ENCODE measurements at regions not wholly inside any gene's neighbourhood (a gene's known extent, or its start where the extent isn't known, plus 50 kb on each side); places are given as distances from the start of the nearest gene placed in this dataset.

DNA sequence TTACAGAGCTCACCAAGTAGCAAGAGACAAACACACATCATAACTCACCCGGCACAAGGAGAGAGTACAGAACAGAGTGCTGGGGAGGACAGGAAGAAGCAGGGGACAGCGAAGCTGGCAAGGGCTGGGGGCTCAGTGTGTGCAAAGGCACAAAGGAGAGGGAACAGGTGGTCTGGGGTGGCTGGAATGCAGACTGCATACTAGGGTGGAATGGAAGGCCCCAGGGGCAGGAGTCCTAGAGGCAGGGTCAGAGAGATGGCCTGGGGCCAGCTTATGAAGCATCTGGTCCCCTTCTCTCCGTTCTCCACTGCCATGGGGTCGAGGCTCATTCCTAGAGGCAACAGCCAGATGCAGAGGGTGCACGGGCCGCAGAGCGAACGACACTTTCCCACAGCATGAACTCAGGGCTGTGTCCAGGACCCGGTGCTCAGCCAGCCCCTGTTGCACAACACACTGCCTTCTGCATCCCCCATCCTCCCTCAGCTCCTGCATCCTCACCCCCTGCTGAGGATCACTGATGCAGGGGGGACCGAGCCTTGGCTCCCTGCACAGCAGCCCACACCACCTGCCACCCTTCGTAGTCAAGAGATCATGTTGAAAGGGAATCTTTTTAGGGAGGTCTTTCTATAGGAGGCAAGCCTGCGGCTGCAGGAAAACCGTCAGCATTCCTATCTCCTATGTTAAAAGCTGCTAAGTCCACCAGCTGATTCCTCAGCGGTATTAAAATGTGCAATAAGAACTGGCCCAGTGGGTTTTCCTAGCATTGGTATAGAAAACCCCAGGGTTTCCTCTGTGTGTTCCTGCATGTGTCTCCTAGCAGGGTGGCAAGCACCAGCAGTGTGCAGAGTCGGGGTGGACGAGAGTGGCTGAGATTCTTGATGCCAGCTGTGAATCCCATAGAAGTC, 293.5 kb downstream of the UACA start:
- no peak for DNase-seq
- no peaks in the 10 kb centered on the region for H3K36me3 ChIP-seq
- intact Hi-C loops (cut with DNase I; ENCODE audit: low total_unique reads) = no loop called here
- WGBS, 5 donors = 81 to 87% (median 83%) methylated on average over 16 of the region's 16 CpGs
- H3K27me3 ChIP-seq = no peaks in the 10 kb centered on the region
- H3K4me1 ChIP-seq = peaks cover 10 to 28% (median 19%) of the 10 kb centered on the region in 4 donors
- no peak overlapping the region for H3K4me3 ChIP-seq
- no peak overlapping the region for H3K27ac ChIP-seq
- no peak for TF ChIP-seq POLR2A (IDR thresholded peaks at IDR 0.05)
- TF ChIP-seq, protein P1, sequence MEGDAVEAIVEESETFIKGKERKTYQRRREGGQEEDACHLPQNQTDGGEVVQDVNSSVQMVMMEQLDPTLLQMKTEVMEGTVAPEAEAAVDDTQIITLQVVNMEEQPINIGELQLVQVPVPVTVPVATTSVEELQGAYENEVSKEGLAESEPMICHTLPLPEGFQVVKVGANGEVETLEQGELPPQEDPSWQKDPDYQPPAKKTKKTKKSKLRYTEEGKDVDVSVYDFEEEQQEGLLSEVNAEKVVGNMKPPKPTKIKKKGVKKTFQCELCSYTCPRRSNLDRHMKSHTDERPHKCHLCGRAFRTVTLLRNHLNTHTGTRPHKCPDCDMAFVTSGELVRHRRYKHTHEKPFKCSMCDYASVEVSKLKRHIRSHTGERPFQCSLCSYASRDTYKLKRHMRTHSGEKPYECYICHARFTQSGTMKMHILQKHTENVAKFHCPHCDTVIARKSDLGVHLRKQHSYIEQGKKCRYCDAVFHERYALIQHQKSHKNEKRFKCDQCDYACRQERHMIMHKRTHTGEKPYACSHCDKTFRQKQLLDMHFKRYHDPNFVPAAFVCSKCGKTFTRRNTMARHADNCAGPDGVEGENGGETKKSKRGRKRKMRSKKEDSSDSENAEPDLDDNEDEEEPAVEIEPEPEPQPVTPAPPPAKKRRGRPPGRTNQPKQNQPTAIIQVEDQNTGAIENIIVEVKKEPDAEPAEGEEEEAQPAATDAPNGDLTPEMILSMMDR (IDR thresholded peaks at IDR 0.05) = no peak
- TF ChIP-seq EP300 (IDR thresholded peaks at IDR 0.05) = no peak
- no peak for TF ChIP-seq POLR2AphosphoS5 (IDR thresholded peaks at IDR 0.05)
- no peaks in the 10 kb centered on the region for H3K9me3 ChIP-seq

DNA sequence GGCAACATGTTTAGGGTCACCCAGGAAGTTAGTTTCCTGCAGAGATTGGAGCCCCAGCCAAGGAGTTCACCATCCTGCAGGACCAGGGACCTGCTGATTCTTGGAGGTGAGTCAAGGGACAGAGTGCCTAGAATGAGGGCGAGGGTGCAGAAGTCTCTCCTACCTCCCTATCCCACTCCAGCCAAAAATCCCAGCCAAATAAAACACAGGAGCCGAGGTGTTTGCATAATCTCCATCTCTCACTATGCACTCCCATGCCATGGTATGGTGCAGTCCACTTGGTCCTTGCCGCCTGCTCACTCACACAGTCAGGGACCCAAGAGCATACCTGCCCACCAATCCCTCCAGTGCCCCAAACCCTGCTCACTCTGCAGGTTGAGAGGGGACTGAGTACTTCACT, 294.2 kb downstream of the UACA start:
- no peaks in the 10 kb centered on the region for H3K27me3 ChIP-seq
- intact Hi-C loops (cut with DNase I; ENCODE audit: low total_unique reads) = no loop called here
- TF ChIP-seq POLR2AphosphoS5 (IDR thresholded peaks at IDR 0.05) = no peak
- TF ChIP-seq EP300 (IDR thresholded peaks at IDR 0.05) = no peak
- no peak for TF ChIP-seq POLR2A (IDR thresholded peaks at IDR 0.05)
- TF ChIP-seq, protein P1 (IDR thresholded peaks at IDR 0.05) = no peak
- 50 to 74% (median 63%) methylated on average over 3 of the region's 3 CpGs for WGBS, 5 donors
- DNase-seq = no peak
- no peak overlapping the region for H3K4me3 ChIP-seq
- no peaks in the 10 kb centered on the region for H3K9me3 ChIP-seq
- no peak overlapping the region for H3K27ac ChIP-seq
- H3K4me1 ChIP-seq = peaks cover 8 to 21% (median 13%) of the 10 kb centered on the region in 4 donors
- H3K36me3 ChIP-seq = no peaks in the 10 kb centered on the region

DNA sequence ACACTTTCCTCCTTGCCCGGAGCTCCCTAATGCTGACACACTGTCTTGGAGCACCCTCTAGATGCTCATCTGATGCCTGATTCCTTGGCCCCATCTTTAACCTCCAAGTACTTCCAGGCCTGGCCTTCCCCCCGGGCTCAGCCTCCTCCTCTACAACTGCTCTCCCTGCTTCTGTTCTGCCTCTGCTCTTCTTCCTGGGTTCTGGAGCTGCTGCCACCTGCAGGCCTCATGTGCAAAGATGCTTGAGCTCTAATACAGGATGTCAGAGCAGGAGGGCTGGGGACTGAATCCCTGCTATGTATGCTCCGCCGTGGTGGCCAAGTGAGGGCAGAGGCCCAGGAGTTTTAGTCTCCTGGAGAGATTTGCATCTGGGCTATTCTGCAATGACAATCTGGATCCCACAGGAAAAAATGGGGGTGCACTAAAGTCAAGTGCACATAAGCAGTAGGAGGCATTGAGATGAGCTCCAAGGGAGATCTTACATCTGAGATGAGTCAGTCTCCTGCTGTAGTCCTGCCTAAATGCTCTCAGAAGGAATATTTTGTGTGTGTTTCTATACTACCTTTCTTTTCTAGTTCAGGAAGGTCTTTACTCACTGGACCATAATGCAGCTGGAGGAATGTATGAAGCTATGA, 296.3 kb downstream of the UACA start:
- H3K9me3 ChIP-seq = no peaks in the 10 kb centered on the region

DNA sequence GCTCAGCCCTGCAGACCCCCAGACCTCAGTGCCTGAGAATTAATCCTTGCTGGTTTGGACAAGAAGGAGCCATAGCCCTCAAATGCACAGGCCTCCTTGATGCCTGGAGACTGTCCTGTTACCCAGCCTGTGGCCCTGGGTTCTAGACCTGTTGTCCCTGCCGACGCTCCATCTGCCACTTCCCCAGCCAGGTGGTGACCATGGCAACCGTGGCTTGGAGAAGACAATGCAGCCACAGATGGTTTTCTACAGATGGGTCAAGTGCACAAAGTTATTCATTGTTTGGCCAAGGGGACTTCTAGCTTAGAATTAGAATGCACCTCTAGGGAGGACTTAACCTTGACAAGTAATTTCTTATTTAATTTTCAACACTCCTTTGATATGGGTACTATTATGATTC, 297.1 kb downstream of the UACA start:
- Histone ChIP-seq H3K9me3 (no peaks in the 10 kb centered on the region), H3K4me3 (no peak overlapping the region), H3K36me3 (no peaks in the 10 kb centered on the region), H3K27ac (no peak overlapping the region), H3K4me1 (peaks cover 0 to 25% (median 5%) of the 10 kb centered on the region in 4 donors), H3K27me3 (no peaks in the 10 kb centered on the region)
- TF ChIP-seq EP300 (IDR thresholded peaks at IDR 0.05) = no peak
- no peak for TF ChIP-seq POLR2A (IDR thresholded peaks at IDR 0.05)
- TF ChIP-seq POLR2AphosphoS5 (IDR thresholded peaks at IDR 0.05) = no peak
- TF ChIP-seq, protein P1 (IDR thresholded peaks at IDR 0.05) = no peak
- intact Hi-C loops (cut with DNase I; ENCODE audit: low total_unique reads) = no loop called here
- 64 to 80% (median 70%) methylated on average over 3 of the region's 3 CpGs for WGBS, 5 donors
- DNase-seq = no peak

More for the DNA sequence above, 296.3 kb downstream of the UACA start:
- peak; percentile 69 to 87 for DNase-seq
- TF ChIP-seq, protein P1 (IDR thresholded peaks at IDR 0.05) = peak in 5 of 7 experiments; percentile 36 to 56 (median 53)
- no peak for TF ChIP-seq EP300 (IDR thresholded peaks at IDR 0.05)
- no peak for TF ChIP-seq POLR2A (IDR thresholded peaks at IDR 0.05)
- peak in 1 of 3 donors; percentile 24 for TF ChIP-seq POLR2AphosphoS5 (IDR thresholded peaks at IDR 0.05)
- intact Hi-C loops (cut with DNase I; ENCODE audit: low total_unique reads) = no loop called here
- Histone ChIP-seq H3K4me3 (no peak overlapping the region), H3K36me3 (no peaks in the 10 kb centered on the region), H3K27me3 (no peaks in the 10 kb centered on the region), H3K27ac (no peak overlapping the region), H3K4me1 (peaks cover 0 to 25% (median 5%) of the 10 kb centered on the region in 4 donors)
- WGBS, 5 donors = 32 to 39% (median 36%) methylated on average over 4 of the region's 4 CpGs

All from stomach (tissue), 8 donors.